ENCODE measurements at regions not wholly inside any gene's neighbourhood (a gene's known extent, or its start where the extent isn't known, plus 50 kb on each side); places are given as distances from the start of the nearest gene placed in this dataset.

DNA sequence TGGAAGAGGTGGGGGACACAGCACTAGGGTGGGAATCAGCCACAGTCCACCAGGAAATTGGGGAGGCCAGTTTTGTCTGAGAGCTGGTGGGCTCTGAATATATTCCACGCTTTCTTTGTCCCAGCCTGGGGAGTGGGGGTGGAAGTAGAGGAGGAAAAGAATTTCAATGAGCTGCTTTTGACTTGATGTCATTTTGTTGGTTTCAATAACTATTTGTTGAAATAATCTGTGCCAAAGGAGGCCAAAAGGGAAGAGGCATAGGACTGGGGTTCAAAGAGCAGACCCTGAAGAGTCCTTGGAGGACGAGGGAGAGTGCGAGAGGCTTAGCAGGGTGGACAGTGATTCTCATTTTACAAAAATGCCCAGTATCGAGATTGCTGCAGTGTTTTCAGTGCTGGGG, 262.3 kb downstream of the SHQ1 start:
- CTCF ChIA-PET = no interaction called here
- Histone ChIP-seq H3K9me2 (no peaks in the 10 kb centered on the region), H3K9me3 (no peaks in the 10 kb centered on the region), H3K4me2 (no peak overlapping the region), H3K27ac (ENCODE audit: low read depth in 2 of 2, low read length in 1 of 2) (no peak overlapping the region), H4K20me1 (ENCODE audit: insufficient read depth) (no peaks in the 10 kb centered on the region), H3K4me3 (ENCODE audit: low read depth in 2 of 2, low read length in 1 of 2) (no peak overlapping the region), H3K79me2 (ENCODE audit: insufficient read depth) (no peaks in the 10 kb centered on the region), H3K36me3 (replicated peaks in 1 of 2; ENCODE audit: control insufficient read depth in 1 of 2, insufficient read depth in 2 of 2, low read length in 1 of 2) (no peaks in the 10 kb centered on the region), H3F3A (replicated peaks; ENCODE audit: insufficient read depth) (no peaks in the 10 kb centered on the region), H2AFZ (ENCODE audit: low read depth) (no peak overlapping the region), H3K27me3 (ENCODE audit: insufficient read depth) (no peaks in the 10 kb centered on the region; the same call in 1 of the 2 replicates), H3K4me1 (ENCODE audit: control insufficient read depth in 1 of 2, insufficient read depth in 2 of 2, low read depth in 1 of 2, low read length in 1 of 2) (no peaks in the 10 kb centered on the region; a peak in 1 of 4 replicates), H3K9ac (no peak overlapping the region)
- no peak for TF ChIP-seq RXRA (IDR thresholded peaks at IDR 0.05; ENCODE audit: borderline replicate concordance, low read depth)
- POLR2A ChIA-PET = no interaction called here
- 68% methylated on average over 4 of the region's 4 CpGs for WGBS (ENCODE audit: low lambda C conversion rate)
- DNase-seq = no peak

DNA sequence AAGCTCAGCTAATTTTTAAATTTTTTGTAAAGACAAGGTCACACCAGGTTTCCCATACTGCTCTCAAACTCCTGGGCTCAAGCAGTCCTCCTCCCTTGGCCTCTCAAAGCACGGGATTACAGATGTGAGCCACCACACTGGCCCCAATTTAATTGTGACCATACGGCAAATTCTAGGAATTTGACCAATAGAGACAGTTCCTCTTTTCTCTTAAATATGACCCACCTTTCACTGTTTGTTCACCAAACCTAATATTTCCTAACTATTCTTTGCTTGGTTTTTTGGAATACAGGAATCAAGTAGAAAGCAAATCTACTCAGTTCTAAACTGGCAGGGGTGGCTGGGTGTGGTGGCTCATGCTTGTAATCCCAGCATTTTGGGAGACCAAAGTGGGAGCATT, 264.0 kb downstream of the SHQ1 start:
- H3K9me2 ChIP-seq = no peaks in the 10 kb centered on the region
- POLR2A ChIA-PET = no interaction called here
- WGBS (ENCODE audit: low lambda C conversion rate) = 50% methylated on average over 2 of the region's 2 CpGs
- H3K79me2 ChIP-seq (ENCODE audit: insufficient read depth) = no peaks in the 10 kb centered on the region
- H3K4me2 ChIP-seq = no peak overlapping the region
- H3K27ac ChIP-seq (ENCODE audit: low read depth in 2 of 2, low read length in 1 of 2) = no peak overlapping the region
- DNase-seq = no peak
- no peaks in the 10 kb centered on the region; the same call in 1 of the 2 replicates for H3K27me3 ChIP-seq (ENCODE audit: insufficient read depth)
- no peaks in the 10 kb centered on the region for H3K36me3 ChIP-seq (replicated peaks in 1 of 2; ENCODE audit: control insufficient read depth in 1 of 2, insufficient read depth in 2 of 2, low read length in 1 of 2)
- no peaks in the 10 kb centered on the region for H3F3A ChIP-seq (replicated peaks; ENCODE audit: insufficient read depth)
- H2AFZ ChIP-seq (ENCODE audit: low read depth) = no peak overlapping the region
- no peaks in the 10 kb centered on the region for H3K4me1 ChIP-seq (ENCODE audit: control insufficient read depth in 1 of 2, insufficient read depth in 2 of 2, low read depth in 1 of 2, low read length in 1 of 2)
- TF ChIP-seq TCF12 (IDR thresholded peaks at IDR 0.05) = no peak
- no peak for TF ChIP-seq MEF2A (IDR thresholded peaks at IDR 0.05; ENCODE audit: borderline replicate concordance, low read depth)
- no peak for TF ChIP-seq YY1 (IDR thresholded peaks at IDR 0.05; ENCODE audit: low read depth)
- no peak for TF ChIP-seq FOSL2 (IDR thresholded peaks at IDR 0.05; ENCODE audit: borderline replicate concordance, low read depth)
- no peak for TF ChIP-seq MXI1 (IDR thresholded peaks at IDR 0.05; ENCODE audit: low read depth, low read length)
- TF ChIP-seq RXRA (IDR thresholded peaks at IDR 0.05; ENCODE audit: borderline replicate concordance, low read depth) = no peak
- TF ChIP-seq POLR2AphosphoS5 (IDR thresholded peaks at IDR 0.05; ENCODE audit: low read depth, low read length) = no peak
- TF ChIP-seq, protein P1, sequence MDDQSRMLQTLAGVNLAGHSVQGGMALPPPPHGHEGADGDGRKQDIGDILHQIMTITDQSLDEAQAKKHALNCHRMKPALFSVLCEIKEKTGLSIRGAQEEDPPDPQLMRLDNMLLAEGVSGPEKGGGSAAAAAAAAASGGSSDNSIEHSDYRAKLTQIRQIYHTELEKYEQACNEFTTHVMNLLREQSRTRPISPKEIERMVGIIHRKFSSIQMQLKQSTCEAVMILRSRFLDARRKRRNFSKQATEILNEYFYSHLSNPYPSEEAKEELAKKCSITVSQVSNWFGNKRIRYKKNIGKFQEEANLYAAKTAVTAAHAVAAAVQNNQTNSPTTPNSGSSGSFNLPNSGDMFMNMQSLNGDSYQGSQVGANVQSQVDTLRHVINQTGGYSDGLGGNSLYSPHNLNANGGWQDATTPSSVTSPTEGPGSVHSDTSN (IDR thresholded peaks at IDR 0.05) = no peak
- no peak for TF ChIP-seq RCOR1 (IDR thresholded peaks at IDR 0.05; ENCODE audit: low read length)
- TF ChIP-seq, protein P2, sequence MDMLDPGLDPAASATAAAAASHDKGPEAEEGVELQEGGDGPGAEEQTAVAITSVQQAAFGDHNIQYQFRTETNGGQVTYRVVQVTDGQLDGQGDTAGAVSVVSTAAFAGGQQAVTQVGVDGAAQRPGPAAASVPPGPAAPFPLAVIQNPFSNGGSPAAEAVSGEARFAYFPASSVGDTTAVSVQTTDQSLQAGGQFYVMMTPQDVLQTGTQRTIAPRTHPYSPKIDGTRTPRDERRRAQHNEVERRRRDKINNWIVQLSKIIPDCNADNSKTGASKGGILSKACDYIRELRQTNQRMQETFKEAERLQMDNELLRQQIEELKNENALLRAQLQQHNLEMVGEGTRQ (IDR thresholded peaks at IDR 0.05; ENCODE audit: borderline replicate concordance, low read depth, low read length) = no peak
- no peak for TF ChIP-seq FOXM1 (IDR thresholded peaks at IDR 0.05; ENCODE audit: low read depth)
- no peak for TF ChIP-seq SMC3 (IDR thresholded peaks at IDR 0.05; ENCODE audit: low read depth, low read length)
- no peak for TF ChIP-seq NRF1 (IDR thresholded peaks at IDR 0.05; ENCODE audit: low read depth, low read length)
- no peak for TF ChIP-seq SIN3A (IDR thresholded peaks at IDR 0.05; ENCODE audit: borderline replicate concordance, low read depth, low read length)
- TF ChIP-seq, protein P3, sequence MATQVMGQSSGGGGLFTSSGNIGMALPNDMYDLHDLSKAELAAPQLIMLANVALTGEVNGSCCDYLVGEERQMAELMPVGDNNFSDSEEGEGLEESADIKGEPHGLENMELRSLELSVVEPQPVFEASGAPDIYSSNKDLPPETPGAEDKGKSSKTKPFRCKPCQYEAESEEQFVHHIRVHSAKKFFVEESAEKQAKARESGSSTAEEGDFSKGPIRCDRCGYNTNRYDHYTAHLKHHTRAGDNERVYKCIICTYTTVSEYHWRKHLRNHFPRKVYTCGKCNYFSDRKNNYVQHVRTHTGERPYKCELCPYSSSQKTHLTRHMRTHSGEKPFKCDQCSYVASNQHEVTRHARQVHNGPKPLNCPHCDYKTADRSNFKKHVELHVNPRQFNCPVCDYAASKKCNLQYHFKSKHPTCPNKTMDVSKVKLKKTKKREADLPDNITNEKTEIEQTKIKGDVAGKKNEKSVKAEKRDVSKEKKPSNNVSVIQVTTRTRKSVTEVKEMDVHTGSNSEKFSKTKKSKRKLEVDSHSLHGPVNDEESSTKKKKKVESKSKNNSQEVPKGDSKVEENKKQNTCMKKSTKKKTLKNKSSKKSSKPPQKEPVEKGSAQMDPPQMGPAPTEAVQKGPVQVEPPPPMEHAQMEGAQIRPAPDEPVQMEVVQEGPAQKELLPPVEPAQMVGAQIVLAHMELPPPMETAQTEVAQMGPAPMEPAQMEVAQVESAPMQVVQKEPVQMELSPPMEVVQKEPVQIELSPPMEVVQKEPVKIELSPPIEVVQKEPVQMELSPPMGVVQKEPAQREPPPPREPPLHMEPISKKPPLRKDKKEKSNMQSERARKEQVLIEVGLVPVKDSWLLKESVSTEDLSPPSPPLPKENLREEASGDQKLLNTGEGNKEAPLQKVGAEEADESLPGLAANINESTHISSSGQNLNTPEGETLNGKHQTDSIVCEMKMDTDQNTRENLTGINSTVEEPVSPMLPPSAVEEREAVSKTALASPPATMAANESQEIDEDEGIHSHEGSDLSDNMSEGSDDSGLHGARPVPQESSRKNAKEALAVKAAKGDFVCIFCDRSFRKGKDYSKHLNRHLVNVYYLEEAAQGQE (IDR thresholded peaks at IDR 0.05; ENCODE audit: low read depth, low read length) = no peak
- TF ChIP-seq RAD21 (IDR thresholded peaks at IDR 0.05; ENCODE audit: low read length) = no peak
- no peak for TF ChIP-seq EP300 (IDR thresholded peaks at IDR 0.05; ENCODE audit: borderline replicate concordance in 1 of 2, low read depth in 1 of 2, low read length in 1 of 2)
- TF ChIP-seq, protein P4, sequence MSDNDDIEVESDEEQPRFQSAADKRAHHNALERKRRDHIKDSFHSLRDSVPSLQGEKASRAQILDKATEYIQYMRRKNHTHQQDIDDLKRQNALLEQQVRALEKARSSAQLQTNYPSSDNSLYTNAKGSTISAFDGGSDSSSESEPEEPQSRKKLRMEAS (IDR thresholded peaks at IDR 0.05; ENCODE audit: low read depth) = no peak
- no peak for TF ChIP-seq RFX5 (IDR thresholded peaks at IDR 0.05; ENCODE audit: low read length)
- no peak for TF ChIP-seq GATA2 (CRISPR knock-in tag; IDR thresholded peaks at IDR 0.05)
- no peak overlapping the region for H3K4me3 ChIP-seq (ENCODE audit: low read depth in 2 of 2, low read length in 1 of 2)
- CTCF ChIA-PET = interaction anchor here (1.0 to 1.2 kb wide), 2 partner anchors 45 to 238 kb away, joined by 3 read pairs; no protein-coding TSS in a partner anchor
- H3K9ac ChIP-seq = no peak overlapping the region
- no peaks in the 10 kb centered on the region for H3K9me3 ChIP-seq
- H4K20me1 ChIP-seq (ENCODE audit: insufficient read depth) = no peaks in the 10 kb centered on the region
